ENCODE measurements at regions not wholly inside any gene's neighbourhood (a gene's known extent, or its start where the extent isn't known, plus 50 kb on each side); places are given as distances from the start of the nearest gene placed in this dataset.

DNA sequence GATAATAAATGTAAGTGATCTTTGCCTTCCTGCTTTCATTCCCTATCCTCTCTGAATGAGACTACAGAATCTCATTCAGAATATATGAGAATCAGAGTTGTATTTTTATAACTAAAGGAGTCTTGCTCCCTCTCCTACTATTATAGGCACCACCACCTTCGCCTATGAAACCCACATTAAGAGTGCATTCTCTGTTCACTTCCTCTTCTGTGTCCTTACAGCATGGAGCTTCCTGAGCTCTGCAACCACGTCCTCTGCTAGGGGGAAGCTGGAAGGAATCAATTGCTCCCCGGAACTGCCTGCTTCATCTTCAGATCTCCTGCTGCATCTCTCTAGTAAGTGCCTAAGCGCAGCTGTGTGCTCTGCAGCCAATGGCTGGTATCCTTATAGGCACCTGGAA lies 820.7 kb downstream of the GRID1 start:
- TF ChIP-seq, protein P1, sequence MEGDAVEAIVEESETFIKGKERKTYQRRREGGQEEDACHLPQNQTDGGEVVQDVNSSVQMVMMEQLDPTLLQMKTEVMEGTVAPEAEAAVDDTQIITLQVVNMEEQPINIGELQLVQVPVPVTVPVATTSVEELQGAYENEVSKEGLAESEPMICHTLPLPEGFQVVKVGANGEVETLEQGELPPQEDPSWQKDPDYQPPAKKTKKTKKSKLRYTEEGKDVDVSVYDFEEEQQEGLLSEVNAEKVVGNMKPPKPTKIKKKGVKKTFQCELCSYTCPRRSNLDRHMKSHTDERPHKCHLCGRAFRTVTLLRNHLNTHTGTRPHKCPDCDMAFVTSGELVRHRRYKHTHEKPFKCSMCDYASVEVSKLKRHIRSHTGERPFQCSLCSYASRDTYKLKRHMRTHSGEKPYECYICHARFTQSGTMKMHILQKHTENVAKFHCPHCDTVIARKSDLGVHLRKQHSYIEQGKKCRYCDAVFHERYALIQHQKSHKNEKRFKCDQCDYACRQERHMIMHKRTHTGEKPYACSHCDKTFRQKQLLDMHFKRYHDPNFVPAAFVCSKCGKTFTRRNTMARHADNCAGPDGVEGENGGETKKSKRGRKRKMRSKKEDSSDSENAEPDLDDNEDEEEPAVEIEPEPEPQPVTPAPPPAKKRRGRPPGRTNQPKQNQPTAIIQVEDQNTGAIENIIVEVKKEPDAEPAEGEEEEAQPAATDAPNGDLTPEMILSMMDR (tag by site-specific recombination; IDR thresholded peaks at IDR 0.05): no peak
- TF ChIP-seq REST (tag by site-specific recombination; IDR thresholded peaks at IDR 0.05) (no peak), ZNF121 (tag by site-specific recombination; IDR thresholded peaks at IDR 0.05) (no peak), PRDM10 (tag by site-specific recombination; IDR thresholded peaks at IDR 0.05) (no peak), ZNF600 (tag by site-specific recombination; IDR thresholded peaks at IDR 0.05) (no peak)
- TF ChIP-seq, protein P2, sequence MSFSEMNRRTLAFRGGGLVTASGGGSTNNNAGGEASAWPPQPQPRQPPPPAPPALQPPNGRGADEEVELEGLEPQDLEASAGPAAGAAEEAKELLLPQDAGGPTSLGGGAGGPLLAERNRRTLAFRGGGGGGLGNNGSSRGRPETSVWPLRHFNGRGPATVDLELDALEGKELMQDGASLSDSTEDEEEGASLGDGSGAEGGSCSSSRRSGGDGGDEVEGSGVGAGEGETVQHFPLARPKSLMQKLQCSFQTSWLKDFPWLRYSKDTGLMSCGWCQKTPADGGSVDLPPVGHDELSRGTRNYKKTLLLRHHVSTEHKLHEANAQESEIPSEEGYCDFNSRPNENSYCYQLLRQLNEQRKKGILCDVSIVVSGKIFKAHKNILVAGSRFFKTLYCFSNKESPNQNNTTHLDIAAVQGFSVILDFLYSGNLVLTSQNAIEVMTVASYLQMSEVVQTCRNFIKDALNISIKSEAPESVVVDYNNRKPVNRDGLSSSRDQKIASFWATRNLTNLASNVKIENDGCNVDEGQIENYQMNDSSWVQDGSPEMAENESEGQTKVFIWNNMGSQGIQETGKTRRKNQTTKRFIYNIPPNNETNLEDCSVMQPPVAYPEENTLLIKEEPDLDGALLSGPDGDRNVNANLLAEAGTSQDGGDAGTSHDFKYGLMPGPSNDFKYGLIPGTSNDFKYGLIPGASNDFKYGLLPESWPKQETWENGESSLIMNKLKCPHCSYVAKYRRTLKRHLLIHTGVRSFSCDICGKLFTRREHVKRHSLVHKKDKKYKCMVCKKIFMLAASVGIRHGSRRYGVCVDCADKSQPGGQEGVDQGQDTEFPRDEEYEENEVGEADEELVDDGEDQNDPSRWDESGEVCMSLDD (tag by site-specific recombination; IDR thresholded peaks at IDR 0.05): no peak
